Upper lobe of left lung (tissue), 6 donors: ENCODE measurements at regions not wholly inside any gene's neighbourhood (a gene's known extent, or its start where the extent isn't known, plus 50 kb on each side); places are given as distances from the start of the nearest gene placed in this dataset.

ENCODE experiments used
- ATAC-seq, 2 donors: fragments of 200-7000 bp; cut with Tn5 transposase; one replicate each; pipeline ENCODE4 v1.9.1; 2022; ENCODE audit warnings: mild to moderate bottlenecking in 2 of 2, moderate library complexity in 2 of 2; ENCODE audit not compliant: low FRiP score in 2 of 2
- DNase-seq, 2 donors: peaks; one replicate each; pipeline ENCODE4 v3.0.0-alpha.2; 2019 to 2020
- H3K27ac ChIP-seq, 4 donors: fragments of 200-600 bp; sonication (generic); one replicate each; pipeline ENCODE4 v1.5.1; 2016 to 2019
- H3K27me3 ChIP-seq, 4 donors: fragments of 200-600 bp; sonication (generic); one replicate each; pipeline ENCODE4 v1.5.1; 2017 to 2019
- H3K36me3 ChIP-seq, 4 donors: fragments of 200-600 bp; sonication (generic); one replicate each; pipeline ENCODE4 v1.5.1; 2016 to 2019
- H3K4me1 ChIP-seq, 4 donors: fragments of 200-600 bp; sonication (generic); one replicate each; pipeline ENCODE4 v1.5.1; 2018 to 2019
- H3K4me3 ChIP-seq, 4 donors: fragments of 200-600 bp; sonication (generic); one replicate each; pipeline ENCODE4 v1.5.1; 2017 to 2019; ENCODE audit warnings: mild to moderate bottlenecking in 2 of 4, moderate library complexity in 1 of 4
- H3K9me3 ChIP-seq, 4 donors: fragments of 200-600 bp; sonication (generic); one replicate each; pipeline ENCODE4 v1.5.1; 2018 to 2019
- EP300 ChIP-seq, 4 donors: sonication (generic); formaldehyde crosslinking; IDR thresholded peaks; one replicate each; pipeline ENCODE4 v1.5.1; 2017; ENCODE audit warnings: antibody characterized with exemption in 4 of 4, control low read depth in 2 of 4
- POLR2A ChIP-seq, 4 donors: fragments of 450-650 bp; IDR thresholded peaks; one replicate each; pipeline ENCODE4 v1.5.1; 2016 to 2017; ENCODE audit warnings: antibody characterized with exemption in 4 of 4, mild to moderate bottlenecking in 2 of 4
- POLR2AphosphoS5 ChIP-seq, 2 donors: sonication (generic); formaldehyde crosslinking; IDR thresholded peaks; one replicate each; pipeline ENCODE4 v1.5.1; 2017; ENCODE audit warnings: antibody characterized with exemption in 2 of 2
- WGBS, 2 donors: methylation state at CpG; one replicate each; pipeline ENCODE4 v1.1.5; 2017 to 2018; 5-methylcytosine and 5-hydroxymethylcytosine counted together
- TF ChIP-seq, protein P1 (sequence below), 6 experiments: fragments of 450-650 bp in 4 of 6; fragments of 200-600 bp in 2 of 6; sonication (generic) in 2 of 6; IDR thresholded peaks; one replicate each; pipeline ENCODE4 v1.5.1; 2016 to 2019; ENCODE audit warnings: antibody characterized with exemption in 6 of 6
- donor health status: DM: no; HTN: no; CAD: no; lungs with moderate emphysema.
- donor health status: DM: no; HTN: yes; CAD: no; lungs with severe emphysema.

DNA sequence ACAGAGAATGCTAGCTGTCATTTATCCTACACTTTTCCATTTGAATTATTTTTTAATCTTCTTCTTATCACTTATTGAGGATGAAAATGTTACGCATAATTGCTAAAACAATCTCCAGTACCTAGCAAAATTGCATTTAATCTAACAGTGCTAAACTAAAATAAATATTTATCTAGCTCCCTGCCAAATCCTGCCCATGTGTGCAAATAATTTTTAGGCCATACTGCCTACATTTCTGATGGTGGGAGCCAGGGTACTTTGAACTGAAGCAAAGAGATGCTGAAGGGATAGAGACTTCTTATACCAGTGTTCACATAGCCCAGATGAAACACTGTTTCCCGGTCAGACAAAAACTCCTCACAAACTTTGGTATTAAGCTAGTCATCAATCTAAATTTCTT is 1268.7 kb upstream of the PCDH20 start:
- Histone ChIP-seq H3K4me1 (no peaks in the 10 kb centered on the region), H3K27me3 (no peaks in the 10 kb centered on the region), H3K36me3 (no peaks in the 10 kb centered on the region), H3K4me3 (no peak overlapping the region), H3K9me3 (no peaks in the 10 kb centered on the region), H3K27ac (no peak overlapping the region)
- no peak for DNase-seq
- 65 to 83% methylated on average over 2 of the region's 2 CpGs for whole genome bisulfite sequencing, 2 donors
- no peak for ATAC-seq
- no peak for TF ChIP-seq POLR2AphosphoS5 (IDR thresholded peaks at IDR 0.05)
- no peak for TF ChIP-seq EP300 (IDR thresholded peaks at IDR 0.05)
- TF ChIP-seq, protein P1, sequence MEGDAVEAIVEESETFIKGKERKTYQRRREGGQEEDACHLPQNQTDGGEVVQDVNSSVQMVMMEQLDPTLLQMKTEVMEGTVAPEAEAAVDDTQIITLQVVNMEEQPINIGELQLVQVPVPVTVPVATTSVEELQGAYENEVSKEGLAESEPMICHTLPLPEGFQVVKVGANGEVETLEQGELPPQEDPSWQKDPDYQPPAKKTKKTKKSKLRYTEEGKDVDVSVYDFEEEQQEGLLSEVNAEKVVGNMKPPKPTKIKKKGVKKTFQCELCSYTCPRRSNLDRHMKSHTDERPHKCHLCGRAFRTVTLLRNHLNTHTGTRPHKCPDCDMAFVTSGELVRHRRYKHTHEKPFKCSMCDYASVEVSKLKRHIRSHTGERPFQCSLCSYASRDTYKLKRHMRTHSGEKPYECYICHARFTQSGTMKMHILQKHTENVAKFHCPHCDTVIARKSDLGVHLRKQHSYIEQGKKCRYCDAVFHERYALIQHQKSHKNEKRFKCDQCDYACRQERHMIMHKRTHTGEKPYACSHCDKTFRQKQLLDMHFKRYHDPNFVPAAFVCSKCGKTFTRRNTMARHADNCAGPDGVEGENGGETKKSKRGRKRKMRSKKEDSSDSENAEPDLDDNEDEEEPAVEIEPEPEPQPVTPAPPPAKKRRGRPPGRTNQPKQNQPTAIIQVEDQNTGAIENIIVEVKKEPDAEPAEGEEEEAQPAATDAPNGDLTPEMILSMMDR (IDR thresholded peaks at IDR 0.05), result no peak
- no peak for TF ChIP-seq POLR2A (IDR thresholded peaks at IDR 0.05)

DNA sequence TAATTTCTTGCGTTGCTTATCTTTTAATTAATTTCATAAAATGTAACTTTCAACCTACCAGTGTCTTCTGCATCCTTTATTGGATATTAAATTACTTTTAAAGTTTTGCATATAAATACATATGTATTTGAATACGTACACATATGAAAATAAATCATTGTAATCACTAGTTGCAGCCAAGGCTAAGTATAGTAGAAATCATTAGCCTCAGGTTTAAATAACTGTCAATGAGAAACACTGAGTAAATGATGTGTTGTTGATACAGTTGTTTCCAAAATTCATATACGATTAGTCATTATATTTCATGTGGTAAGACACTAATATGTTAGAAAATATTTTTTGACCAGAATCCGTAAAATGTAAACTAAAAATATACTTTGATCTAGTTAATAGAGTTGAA is 1267.1 kb upstream of the PCDH20 start:
- no peaks in the 10 kb centered on the region for H3K4me1 ChIP-seq
- WGBS, 2 donors, result 68 to 78% methylated on average over 4 of the region's 4 CpGs
- H3K36me3 ChIP-seq, result no peaks in the 10 kb centered on the region
- no peaks in the 10 kb centered on the region for H3K9me3 ChIP-seq
- no peak for ATAC-seq
- no peak overlapping the region for H3K4me3 ChIP-seq
- H3K27ac ChIP-seq, result no peak overlapping the region
- TF ChIP-seq EP300 (IDR thresholded peaks at IDR 0.05), result no peak
- TF ChIP-seq POLR2A (IDR thresholded peaks at IDR 0.05), result no peak
- TF ChIP-seq, protein P1 (IDR thresholded peaks at IDR 0.05), result no peak
- TF ChIP-seq POLR2AphosphoS5 (IDR thresholded peaks at IDR 0.05), result no peak
- DNase-seq, result no peak
- H3K27me3 ChIP-seq, result no peaks in the 10 kb centered on the region

DNA sequence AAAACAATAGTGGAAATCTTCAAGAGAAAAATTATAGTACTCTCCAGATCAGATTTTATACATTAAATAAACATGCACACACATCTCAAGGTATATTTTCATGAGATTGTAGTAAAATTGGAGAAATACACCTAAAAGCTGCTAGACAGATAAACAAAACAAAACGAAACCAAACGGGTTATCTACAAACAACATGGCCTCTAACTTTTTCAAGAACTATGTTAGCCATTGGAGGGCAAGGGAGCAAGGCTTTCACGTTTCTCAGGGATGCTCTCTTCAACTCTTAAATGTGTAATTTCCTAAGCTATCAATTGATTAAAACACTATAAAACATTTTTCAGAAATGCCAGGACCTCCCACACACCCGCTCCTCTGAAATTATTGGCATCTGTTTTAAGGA is 1262.4 kb upstream of the PCDH20 start:
- H3K27me3 ChIP-seq, result no peaks in the 10 kb centered on the region
- no peaks in the 10 kb centered on the region for H3K36me3 ChIP-seq
- no peaks in the 10 kb centered on the region for H3K9me3 ChIP-seq
- TF ChIP-seq POLR2A (IDR thresholded peaks at IDR 0.05), result no peak
- TF ChIP-seq, protein P1 (IDR thresholded peaks at IDR 0.05), result no peak
- TF ChIP-seq POLR2AphosphoS5 (IDR thresholded peaks at IDR 0.05), result no peak
- no peak for TF ChIP-seq EP300 (IDR thresholded peaks at IDR 0.05)
- no peak overlapping the region for H3K27ac ChIP-seq
- no peak overlapping the region for H3K4me3 ChIP-seq
- DNase-seq, result no peak
- no peaks in the 10 kb centered on the region for H3K4me1 ChIP-seq
- WGBS, 2 donors, result 59 to 70% methylated on average over 4 of the region's 4 CpGs
- no peak for ATAC-seq

DNA sequence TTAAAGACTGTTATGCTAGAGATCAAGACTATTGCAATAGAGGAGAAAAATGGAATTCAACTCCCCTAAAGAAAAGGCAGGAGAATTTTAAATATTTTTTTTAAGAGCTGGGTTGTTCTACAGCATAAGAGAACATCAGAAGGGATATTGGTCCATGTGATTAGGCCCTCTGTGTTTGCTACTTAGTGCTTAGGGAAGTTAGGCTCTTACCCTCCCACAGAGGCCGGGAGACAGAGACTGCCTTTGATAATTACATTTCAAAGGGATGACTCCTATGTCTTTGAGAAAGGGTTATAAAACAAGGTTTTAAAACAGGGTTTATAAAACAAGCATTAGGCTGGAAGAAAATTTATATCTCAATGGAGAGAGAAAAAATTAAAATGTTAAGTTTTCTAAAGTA is 1248.1 kb upstream of the PCDH20 start:
- Histone ChIP-seq H3K4me1 (no peaks in the 10 kb centered on the region), H3K27ac (no peak overlapping the region), H3K4me3 (no peak overlapping the region), H3K9me3 (no peaks in the 10 kb centered on the region), H3K27me3 (no peaks in the 10 kb centered on the region), H3K36me3 (no peaks in the 10 kb centered on the region)
- TF ChIP-seq, protein P1 (IDR thresholded peaks at IDR 0.05), result no peak
- TF ChIP-seq POLR2AphosphoS5 (IDR thresholded peaks at IDR 0.05), result no peak
- TF ChIP-seq POLR2A (IDR thresholded peaks at IDR 0.05), result no peak
- no peak for TF ChIP-seq EP300 (IDR thresholded peaks at IDR 0.05)
- ATAC-seq (no peak), DNase-seq (no peak)
- 72 to 86% methylated on average over 1 of the region's 1 CpG for WGBS, 2 donors

DNA sequence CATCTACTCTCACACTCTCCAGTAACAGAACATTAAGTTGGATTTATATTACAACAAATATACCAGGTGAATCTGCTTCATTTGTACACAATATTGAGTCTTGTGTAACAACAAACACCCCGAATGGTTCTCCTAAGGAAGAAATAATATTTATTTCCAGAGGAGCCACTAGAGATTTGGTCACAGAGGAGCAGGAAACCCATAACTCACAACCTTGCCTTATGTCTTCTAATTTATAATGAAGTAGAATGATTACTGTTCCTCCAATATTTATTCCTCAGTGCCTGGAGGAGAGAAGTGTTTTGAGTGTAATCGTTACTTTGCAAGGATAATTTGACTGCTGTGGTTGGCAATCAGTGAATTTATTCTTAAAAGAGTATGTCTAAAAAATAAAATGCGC is 1243.7 kb upstream of the PCDH20 start:
- no peak for TF ChIP-seq POLR2A (IDR thresholded peaks at IDR 0.05)
- TF ChIP-seq EP300 (IDR thresholded peaks at IDR 0.05), result no peak
- TF ChIP-seq, protein P1 (IDR thresholded peaks at IDR 0.05), result no peak
- TF ChIP-seq POLR2AphosphoS5 (IDR thresholded peaks at IDR 0.05), result no peak
- Histone ChIP-seq H3K4me1 (no peaks in the 10 kb centered on the region), H3K27me3 (no peaks in the 10 kb centered on the region), H3K4me3 (no peak overlapping the region), H3K9me3 (no peaks in the 10 kb centered on the region), H3K27ac (no peak overlapping the region), H3K36me3 (no peaks in the 10 kb centered on the region)
- ATAC-seq (no peak), DNase-seq (no peak)
- WGBS, 2 donors, result 45 to 75% methylated on average over 3 of the region's 3 CpGs
